ENCODE measurements at regions not wholly inside any gene's neighbourhood (a gene's known extent, or its start where the extent isn't known, plus 50 kb on each side); places are given as distances from the start of the nearest gene placed in this dataset.

DNA sequence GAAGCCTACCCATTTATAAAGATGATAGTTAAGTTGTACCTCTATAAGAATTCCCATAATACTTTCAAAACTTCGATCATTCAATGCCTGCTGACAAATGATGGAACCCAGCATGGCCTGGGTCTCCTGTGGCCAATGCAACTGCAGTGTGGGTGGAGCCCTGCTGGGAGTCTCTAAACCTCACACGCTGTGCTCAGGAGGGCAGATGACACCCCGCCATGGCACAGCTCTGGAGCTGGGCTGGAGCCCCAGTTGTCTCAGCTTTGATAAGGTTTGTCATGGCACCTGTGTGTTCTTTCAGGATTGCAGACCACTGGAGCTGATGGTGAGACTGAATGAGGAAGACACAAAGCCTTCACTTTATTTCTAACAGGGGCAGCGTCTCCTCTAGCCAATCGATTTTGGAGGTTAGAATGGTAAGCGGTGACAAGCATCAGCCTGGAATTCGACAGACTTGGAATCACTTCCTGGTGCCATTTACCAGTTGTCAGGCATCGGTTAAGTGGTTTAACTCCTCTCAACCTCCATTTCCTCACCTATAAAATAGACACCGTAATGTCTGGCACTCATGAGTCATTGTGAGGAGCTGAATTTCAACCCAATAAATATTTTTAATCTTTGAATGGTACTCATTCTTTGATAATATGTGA lies 383.6 kb upstream of the SALL3 start:
- Histone ChIP-seq H3K4me1 (no peaks in the 10 kb centered on the region), H3K9me3 (no peaks in the 10 kb centered on the region), H3K27me3 (no peaks in the 10 kb centered on the region), H3K36me3 (no peaks in the 10 kb centered on the region), H3K4me3 (ENCODE audit: low read depth, low read length) (no peak overlapping the region)
- no peak for DNase-seq
- TF ChIP-seq, protein P1, sequence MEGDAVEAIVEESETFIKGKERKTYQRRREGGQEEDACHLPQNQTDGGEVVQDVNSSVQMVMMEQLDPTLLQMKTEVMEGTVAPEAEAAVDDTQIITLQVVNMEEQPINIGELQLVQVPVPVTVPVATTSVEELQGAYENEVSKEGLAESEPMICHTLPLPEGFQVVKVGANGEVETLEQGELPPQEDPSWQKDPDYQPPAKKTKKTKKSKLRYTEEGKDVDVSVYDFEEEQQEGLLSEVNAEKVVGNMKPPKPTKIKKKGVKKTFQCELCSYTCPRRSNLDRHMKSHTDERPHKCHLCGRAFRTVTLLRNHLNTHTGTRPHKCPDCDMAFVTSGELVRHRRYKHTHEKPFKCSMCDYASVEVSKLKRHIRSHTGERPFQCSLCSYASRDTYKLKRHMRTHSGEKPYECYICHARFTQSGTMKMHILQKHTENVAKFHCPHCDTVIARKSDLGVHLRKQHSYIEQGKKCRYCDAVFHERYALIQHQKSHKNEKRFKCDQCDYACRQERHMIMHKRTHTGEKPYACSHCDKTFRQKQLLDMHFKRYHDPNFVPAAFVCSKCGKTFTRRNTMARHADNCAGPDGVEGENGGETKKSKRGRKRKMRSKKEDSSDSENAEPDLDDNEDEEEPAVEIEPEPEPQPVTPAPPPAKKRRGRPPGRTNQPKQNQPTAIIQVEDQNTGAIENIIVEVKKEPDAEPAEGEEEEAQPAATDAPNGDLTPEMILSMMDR (IDR thresholded peaks at IDR 0.05; ENCODE audit: low read depth, low read length) = no peak

DNA sequence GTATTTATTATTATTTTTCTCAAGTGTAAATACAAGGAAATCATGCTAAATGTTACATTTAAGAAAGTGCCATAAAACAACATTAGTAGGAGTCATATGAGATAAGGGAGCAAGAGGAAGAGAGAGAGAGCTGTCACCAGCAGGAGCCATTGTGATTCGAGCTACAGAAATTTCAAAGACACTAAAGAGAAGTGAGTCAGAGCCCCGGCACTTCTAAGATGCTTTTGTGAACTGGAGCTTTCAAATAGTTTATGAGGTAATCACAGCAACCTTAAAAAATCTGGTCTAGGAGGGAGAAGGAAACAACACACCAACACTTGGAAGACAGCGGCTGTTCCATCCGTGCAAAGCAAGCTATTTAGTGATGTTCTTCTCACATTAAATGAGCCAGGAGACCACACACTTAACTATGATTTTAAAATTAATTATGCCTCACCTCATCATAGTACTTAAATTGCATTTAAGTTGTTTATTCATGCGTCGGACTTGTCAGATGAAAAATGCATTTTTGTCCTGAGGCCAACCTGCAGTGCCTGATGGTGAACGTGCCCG lies 382.7 kb upstream of the SALL3 start:
- no peak for DNase-seq

DNA sequence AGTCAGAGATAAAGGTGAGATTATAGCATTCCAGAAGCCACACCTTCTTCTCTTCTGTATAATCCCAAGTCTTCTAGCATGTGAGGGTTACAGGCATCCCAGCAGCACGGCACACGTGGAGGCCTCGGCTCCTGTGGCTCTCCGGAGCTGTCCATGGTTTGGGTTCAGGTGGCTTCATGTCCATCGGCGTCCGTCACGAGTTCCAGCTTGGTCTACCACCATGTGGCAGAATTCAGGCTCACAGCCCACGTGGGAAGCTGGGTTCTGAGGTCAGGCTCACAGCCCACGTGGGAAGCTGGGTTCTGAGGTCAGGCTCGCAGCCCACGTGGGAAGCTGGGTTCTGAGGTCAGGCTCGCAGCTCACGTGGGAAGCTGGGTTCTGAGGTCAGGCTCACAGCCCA lies 378.3 kb upstream of the SALL3 start:
- Histone ChIP-seq H3K27me3 (0 out of 2 replicates have a peak, but pooled peaks cover 4% of the 10 kb centered on the region), H3K4me3 (ENCODE audit: low read depth, low read length) (no peak overlapping the region), H3K4me1 (no peaks in the 10 kb centered on the region), H3K9me3 (no peaks in the 10 kb centered on the region), H3K36me3 (no peaks in the 10 kb centered on the region)
- no peak for DNase-seq
- TF ChIP-seq, protein P1 (IDR thresholded peaks at IDR 0.05; ENCODE audit: low read depth, low read length) = no peak

More for the DNA sequence above, 382.7 kb upstream of the SALL3 start:
- H3K9me3 ChIP-seq = no peaks in the 10 kb centered on the region
- H3K4me1 ChIP-seq = no peaks in the 10 kb centered on the region
- no peaks in the 10 kb centered on the region for H3K36me3 ChIP-seq
- no peaks in the 10 kb centered on the region for H3K27me3 ChIP-seq
- TF ChIP-seq, protein P1 (IDR thresholded peaks at IDR 0.05; ENCODE audit: low read depth, low read length) = no peak
- no peak overlapping the region for H3K4me3 ChIP-seq (ENCODE audit: low read depth, low read length)

DNA sequence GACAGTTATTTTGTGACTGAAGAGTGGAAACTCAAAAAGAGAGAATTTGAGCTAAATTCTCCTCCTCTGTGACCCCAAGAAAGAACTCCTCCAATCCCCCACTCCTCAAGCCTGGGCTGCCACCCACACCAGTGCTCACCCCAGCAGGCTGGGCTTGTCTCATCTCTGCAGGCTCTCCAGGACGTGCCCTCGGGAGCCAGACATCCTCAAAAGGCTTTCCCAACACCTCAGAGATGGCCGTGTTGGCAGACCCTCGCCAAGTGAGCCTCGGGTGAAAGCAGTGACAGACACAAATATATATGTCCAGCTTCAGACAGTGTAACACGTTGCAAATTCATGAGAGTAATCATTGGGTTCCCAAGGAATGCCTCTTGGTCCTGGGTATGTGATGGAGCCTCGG lies 377.7 kb upstream of the SALL3 start:
- no peaks in the 10 kb centered on the region for H3K9me3 ChIP-seq
- no peak for DNase-seq

DNA sequence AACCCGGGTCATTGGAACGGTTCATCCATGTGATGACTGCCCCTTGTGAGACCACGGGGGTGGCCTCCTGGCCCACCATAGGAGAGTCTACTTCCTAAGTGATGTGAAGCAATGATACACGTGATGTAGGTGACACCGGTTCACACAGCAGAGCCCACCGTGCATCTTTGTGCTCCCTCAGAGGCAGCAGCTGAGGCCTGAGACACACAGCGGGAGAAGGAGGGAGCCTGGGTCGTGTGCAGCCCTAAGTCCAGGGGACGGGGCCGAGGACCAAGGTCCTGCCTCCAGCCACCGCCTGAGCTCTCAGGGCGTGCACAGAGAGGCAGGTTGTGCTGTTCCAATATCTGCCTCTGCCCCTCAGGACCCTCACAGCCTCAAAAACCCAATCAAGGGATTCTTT lies 377.2 kb upstream of the SALL3 start:
- no peak overlapping the region for H3K4me3 ChIP-seq (ENCODE audit: low read depth, low read length)
- DNase-seq = no peak
- H3K27me3 ChIP-seq = 0 out of 2 replicates have a peak, but pooled peaks cover 4% of the 10 kb centered on the region
- TF ChIP-seq, protein P1 (IDR thresholded peaks at IDR 0.05; ENCODE audit: low read depth, low read length) = no peak
- H3K9me3 ChIP-seq = no peaks in the 10 kb centered on the region
- no peaks in the 10 kb centered on the region for H3K4me1 ChIP-seq
- H3K36me3 ChIP-seq = no peaks in the 10 kb centered on the region

More for the DNA sequence above, 377.7 kb upstream of the SALL3 start:
- H3K36me3 ChIP-seq = no peaks in the 10 kb centered on the region
- no peaks in the 10 kb centered on the region for H3K4me1 ChIP-seq
- 0 out of 2 replicates have a peak, but pooled peaks cover 4% of the 10 kb centered on the region for H3K27me3 ChIP-seq
- TF ChIP-seq, protein P1 (IDR thresholded peaks at IDR 0.05; ENCODE audit: low read depth, low read length) = no peak
- no peak overlapping the region for H3K4me3 ChIP-seq (ENCODE audit: low read depth, low read length)

Data from BE2C (cell line).